ENCODE measurements at regions not wholly inside any gene's neighbourhood (a gene's known extent, or its start where the extent isn't known, plus 50 kb on each side); places are given as distances from the start of the nearest gene placed in this dataset.

DNA sequence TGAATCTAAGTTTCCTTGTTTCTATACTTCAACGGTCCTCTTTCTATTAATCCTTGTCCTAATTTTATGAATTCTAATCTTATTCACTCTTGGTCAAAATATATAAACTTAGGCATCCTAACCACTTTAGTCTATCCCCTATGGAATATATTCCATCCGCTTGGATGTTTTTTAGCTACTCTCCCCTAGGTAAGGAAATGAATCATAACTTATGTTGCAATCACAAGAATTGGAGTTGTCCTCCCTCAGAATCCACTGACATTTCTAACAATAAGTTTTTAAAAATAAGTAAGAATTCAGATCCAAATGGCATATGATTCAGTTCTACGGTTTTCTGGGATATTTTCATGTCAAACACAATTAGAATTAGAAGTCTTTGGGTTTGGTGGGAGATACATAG is 1081.6 kb downstream of the SORCS1 start:
- WGBS (ENCODE audit: missing lambda C conversion rate): 15% methylated on average over 3 of the region's 3 CpGs
- CTCF ChIA-PET: no interaction called here
- no peak overlapping the region for H3K4me2 ChIP-seq
- no peak for FAIRE-seq
- DNase-seq (ENCODE audit: low read depth in 1 of 2, low spot score in 1 of 2): no peak
- no peak overlapping the region for H3K27ac ChIP-seq
- no peak overlapping the region for H3K4me3 ChIP-seq
- TF ChIP-seq FOXS1 (CRISPR knock-in tag; IDR thresholded peaks at IDR 0.05): no peak
- no peak for TF ChIP-seq KDM5A (IDR thresholded peaks at IDR 0.05)
- TF ChIP-seq HDAC2 (IDR thresholded peaks at IDR 0.05): no peak
- no peak for TF ChIP-seq SMC3 (IDR thresholded peaks at IDR 0.05)
- no peak for TF ChIP-seq MAFK (IDR thresholded peaks at IDR 0.05; ENCODE audit: partially characterized antibody)
- no peak for TF ChIP-seq HOXB13 (CRISPR knock-in tag; IDR thresholded peaks at IDR 0.05; ENCODE audit: low read depth)
- no peak for TF ChIP-seq EP300 (IDR thresholded peaks at IDR 0.05)
- TF ChIP-seq FOSB (CRISPR knock-in tag; IDR thresholded peaks at IDR 0.05): no peak
- TF ChIP-seq, protein P1, sequence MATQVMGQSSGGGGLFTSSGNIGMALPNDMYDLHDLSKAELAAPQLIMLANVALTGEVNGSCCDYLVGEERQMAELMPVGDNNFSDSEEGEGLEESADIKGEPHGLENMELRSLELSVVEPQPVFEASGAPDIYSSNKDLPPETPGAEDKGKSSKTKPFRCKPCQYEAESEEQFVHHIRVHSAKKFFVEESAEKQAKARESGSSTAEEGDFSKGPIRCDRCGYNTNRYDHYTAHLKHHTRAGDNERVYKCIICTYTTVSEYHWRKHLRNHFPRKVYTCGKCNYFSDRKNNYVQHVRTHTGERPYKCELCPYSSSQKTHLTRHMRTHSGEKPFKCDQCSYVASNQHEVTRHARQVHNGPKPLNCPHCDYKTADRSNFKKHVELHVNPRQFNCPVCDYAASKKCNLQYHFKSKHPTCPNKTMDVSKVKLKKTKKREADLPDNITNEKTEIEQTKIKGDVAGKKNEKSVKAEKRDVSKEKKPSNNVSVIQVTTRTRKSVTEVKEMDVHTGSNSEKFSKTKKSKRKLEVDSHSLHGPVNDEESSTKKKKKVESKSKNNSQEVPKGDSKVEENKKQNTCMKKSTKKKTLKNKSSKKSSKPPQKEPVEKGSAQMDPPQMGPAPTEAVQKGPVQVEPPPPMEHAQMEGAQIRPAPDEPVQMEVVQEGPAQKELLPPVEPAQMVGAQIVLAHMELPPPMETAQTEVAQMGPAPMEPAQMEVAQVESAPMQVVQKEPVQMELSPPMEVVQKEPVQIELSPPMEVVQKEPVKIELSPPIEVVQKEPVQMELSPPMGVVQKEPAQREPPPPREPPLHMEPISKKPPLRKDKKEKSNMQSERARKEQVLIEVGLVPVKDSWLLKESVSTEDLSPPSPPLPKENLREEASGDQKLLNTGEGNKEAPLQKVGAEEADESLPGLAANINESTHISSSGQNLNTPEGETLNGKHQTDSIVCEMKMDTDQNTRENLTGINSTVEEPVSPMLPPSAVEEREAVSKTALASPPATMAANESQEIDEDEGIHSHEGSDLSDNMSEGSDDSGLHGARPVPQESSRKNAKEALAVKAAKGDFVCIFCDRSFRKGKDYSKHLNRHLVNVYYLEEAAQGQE (IDR thresholded peaks at IDR 0.05): no peak
- no peak for TF ChIP-seq HEYL (CRISPR knock-in tag; IDR thresholded peaks at IDR 0.05)
- no peak for TF ChIP-seq EHF (CRISPR knock-in tag; IDR thresholded peaks at IDR 0.05)
- TF ChIP-seq MAZ (IDR thresholded peaks at IDR 0.05; ENCODE audit: borderline replicate concordance, low read depth, low read length): no peak
- TF ChIP-seq, protein P2, sequence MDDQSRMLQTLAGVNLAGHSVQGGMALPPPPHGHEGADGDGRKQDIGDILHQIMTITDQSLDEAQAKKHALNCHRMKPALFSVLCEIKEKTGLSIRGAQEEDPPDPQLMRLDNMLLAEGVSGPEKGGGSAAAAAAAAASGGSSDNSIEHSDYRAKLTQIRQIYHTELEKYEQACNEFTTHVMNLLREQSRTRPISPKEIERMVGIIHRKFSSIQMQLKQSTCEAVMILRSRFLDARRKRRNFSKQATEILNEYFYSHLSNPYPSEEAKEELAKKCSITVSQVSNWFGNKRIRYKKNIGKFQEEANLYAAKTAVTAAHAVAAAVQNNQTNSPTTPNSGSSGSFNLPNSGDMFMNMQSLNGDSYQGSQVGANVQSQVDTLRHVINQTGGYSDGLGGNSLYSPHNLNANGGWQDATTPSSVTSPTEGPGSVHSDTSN (IDR thresholded peaks at IDR 0.05): no peak
- TF ChIP-seq, protein P3, sequence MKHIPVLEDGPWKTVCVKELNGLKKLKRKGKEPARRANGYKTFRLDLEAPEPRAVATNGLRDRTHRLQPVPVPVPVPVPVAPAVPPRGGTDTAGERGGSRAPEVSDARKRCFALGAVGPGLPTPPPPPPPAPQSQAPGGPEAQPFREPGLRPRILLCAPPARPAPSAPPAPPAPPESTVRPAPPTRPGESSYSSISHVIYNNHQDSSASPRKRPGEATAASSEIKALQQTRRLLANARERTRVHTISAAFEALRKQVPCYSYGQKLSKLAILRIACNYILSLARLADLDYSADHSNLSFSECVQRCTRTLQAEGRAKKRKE (CRISPR knock-in tag; IDR thresholded peaks at IDR 0.05; ENCODE audit: low read depth): no peak
- no peak for TF ChIP-seq TP53 (CRISPR knock-in tag; IDR thresholded peaks at IDR 0.05)
- ATAC-seq: no peak
- no peaks in the 10 kb centered on the region for H3K9me3 ChIP-seq
- POLR2A ChIA-PET: no interaction called here
- H3K4me1 ChIP-seq: no peaks in the 10 kb centered on the region

DNA sequence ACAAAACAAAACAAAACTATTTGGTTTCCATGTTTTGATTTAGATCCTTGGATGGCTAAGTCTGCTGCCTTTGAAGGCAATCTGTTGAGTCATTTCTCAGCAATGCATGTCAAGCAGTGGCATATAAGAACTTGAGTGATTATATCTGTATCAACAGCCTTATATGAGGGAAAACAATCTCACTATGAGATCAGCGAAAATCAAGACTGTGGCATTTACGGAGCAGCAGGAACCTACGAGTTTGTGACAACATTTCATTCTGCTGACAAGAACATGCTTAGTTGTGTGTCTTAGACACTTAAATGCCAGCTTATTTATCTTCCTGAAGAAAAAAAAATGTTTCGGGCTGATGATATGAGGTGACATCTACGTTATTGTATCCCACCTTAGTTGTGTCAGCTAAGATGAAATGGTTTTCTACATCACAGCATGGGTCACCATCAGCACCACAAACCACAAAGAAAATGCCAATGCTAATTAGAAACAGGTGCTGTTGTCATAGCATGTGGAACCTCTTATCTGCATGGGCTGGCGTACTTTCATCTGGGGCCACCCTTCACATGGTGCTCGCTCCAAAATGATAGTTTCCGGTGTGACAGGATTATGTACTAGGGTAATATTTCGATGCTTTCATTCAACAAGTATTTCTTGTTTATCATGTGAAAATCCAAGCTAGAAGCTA is 1085.5 kb downstream of the SORCS1 start:
- Histone ChIP-seq H3K9me3 (no peaks in the 10 kb centered on the region), H3K4me3 (no peak overlapping the region), H3K4me2 (no peak overlapping the region), H3K4me1 (no peaks in the 10 kb centered on the region), H3K27ac (no peak overlapping the region)
- DNase-seq (ENCODE audit: low read depth in 1 of 2, low spot score in 1 of 2) (no peak), FAIRE-seq (no peak), ATAC-seq (no peak)
- CTCF ChIA-PET: no interaction called here
- TF ChIP-seq HEYL (CRISPR knock-in tag; IDR thresholded peaks at IDR 0.05): no peak
- TF ChIP-seq CBX2 (IDR thresholded peaks at IDR 0.05; ENCODE audit: borderline replicate concordance, low read depth): no peak
- no peak for TF ChIP-seq GATA3 (IDR thresholded peaks at IDR 0.05; ENCODE audit: borderline replicate concordance)
- no peak for TF ChIP-seq POLR2A (IDR thresholded peaks at IDR 0.05; ENCODE audit: low read length)
- TF ChIP-seq CHD2 (IDR thresholded peaks at IDR 0.05; ENCODE audit: low read length, partially characterized antibody): no peak
- TF ChIP-seq, protein P3 (CRISPR knock-in tag; IDR thresholded peaks at IDR 0.05; ENCODE audit: low read depth): no peak
- POLR2A ChIA-PET: no interaction called here
- 2% methylated on average over 9 of the region's 9 CpGs for WGBS (ENCODE audit: missing lambda C conversion rate)
